WTC11 (cell line): ENCODE measurements at regions not wholly inside any gene's neighbourhood (a gene's known extent, or its start where the extent isn't known, plus 50 kb on each side); places are given as distances from the start of the nearest gene placed in this dataset.

Experiments used
- ATAC-seq: fragments of 200-7000 bp; cut with Tn5 transposase; 2 replicates; pipeline ENCODE4 v1.10.0; 2021; ENCODE audit warnings: mild to moderate bottlenecking, moderate library complexity
- CTCF ChIA-PET: fragments of 300-600 bp; sonication (Branson Sonifier 250); formaldehyde crosslinking; loops from one replicate; lab custom pipeline; 2021; ENCODE audit warnings: antibody characterized with exemption; lab: Charles Lee
- POLR2A ChIA-PET: fragments of 350-600 bp; sonication (Branson Sonifier 250); formaldehyde crosslinking; loops from one replicate; lab custom pipeline; 2021; ENCODE audit warnings: antibody characterized with exemption; lab: Charles Lee
- DNase-seq: peaks from one replicate; pipeline ENCODE4 v3.0.0; 2021; ENCODE audit warnings: low spot score
- H3K27ac Mint-ChIP-seq: 2 replicates; pipeline ENCODE4 v1.8.0; 2021; ENCODE audit warnings: mixed read lengths
- H3K27me3 Mint-ChIP-seq: 2 replicates; pipeline ENCODE4 v1.8.0; 2021; ENCODE audit warnings: low read depth, mild to moderate bottlenecking, moderate library complexity, mixed read lengths
- H3K36me3 Mint-ChIP-seq: 2 replicates; pipeline ENCODE4 v1.8.0; 2021; ENCODE audit warnings: mixed read lengths
- H3K4me1 Mint-ChIP-seq: 2 replicates; pipeline ENCODE4 v1.8.0; 2022; ENCODE audit warnings: mixed read lengths
- H3K4me3 Mint-ChIP-seq: 2 replicates; pipeline ENCODE4 v1.8.0; 2021; ENCODE audit warnings: mild to moderate bottlenecking, moderate library complexity, mixed read lengths
- H3K9me3 Mint-ChIP-seq: 2 replicates; pipeline ENCODE4 v1.8.0; 2021; ENCODE audit warnings: mixed read lengths
- AFF4 ChIP-seq: sonication (generic); formaldehyde crosslinking; IDR thresholded peaks from 2 replicates; pipeline ENCODE4 v1.8.1; 2023; ENCODE audit warnings: mild to moderate bottlenecking, missing genetic modification reagents, borderline replicate concordance
- AR ChIP-seq: fragments of 250-450 bp; sonication (Bioruptor Pico); IDR thresholded peaks from 2 replicates; pipeline ENCODE4 v1.9.0; 2021; ENCODE audit warnings: mild to moderate bottlenecking
- ATF6 ChIP-seq: sonication (generic); formaldehyde crosslinking; IDR thresholded peaks from 2 replicates; pipeline ENCODE4 v1.8.1; 2023; ENCODE audit warnings: mild to moderate bottlenecking, missing genetic modification reagents
- E2F1 ChIP-seq: sonication (generic); formaldehyde crosslinking; IDR thresholded peaks from 2 replicates; pipeline ENCODE4 v1.8.0; 2022; ENCODE audit warnings: mild to moderate bottlenecking, missing genetic modification reagents
- ERG ChIP-seq: fragments of 250-450 bp; sonication (Bioruptor Pico); IDR thresholded peaks from 2 replicates; pipeline ENCODE4 v1.8.0; 2021; ENCODE audit warnings: mild to moderate bottlenecking
- GABPB1 ChIP-seq: sonication (generic); formaldehyde crosslinking; IDR thresholded peaks from 2 replicates; pipeline ENCODE4 v1.8.1; 2023; ENCODE audit warnings: mild to moderate bottlenecking, missing genetic modification reagents
- JUN ChIP-seq: sonication (generic); formaldehyde crosslinking; IDR thresholded peaks from 2 replicates; pipeline ENCODE4 v1.8.0; 2023; ENCODE audit warnings: mild to moderate bottlenecking, missing genetic modification reagents
- KAT7 ChIP-seq: sonication (generic); formaldehyde crosslinking; IDR thresholded peaks from 2 replicates; pipeline ENCODE4 v1.8.1; 2023; ENCODE audit warnings: missing genetic modification reagents, mild to moderate bottlenecking, borderline replicate concordance
- NFATC4 ChIP-seq: fragments of 250-450 bp; sonication (Bioruptor Pico); IDR thresholded peaks from 2 replicates; pipeline ENCODE4 v1.9.0; 2021; ENCODE audit warnings: mild to moderate bottlenecking
- NR2C2 ChIP-seq: sonication (generic); formaldehyde crosslinking; IDR thresholded peaks from 2 replicates; pipeline ENCODE4 v1.8.0; 2022; ENCODE audit warnings: mild to moderate bottlenecking, missing genetic modification reagents
- PRRX2 ChIP-seq: fragments of 250-450 bp; sonication (Bioruptor Pico); IDR thresholded peaks from 2 replicates; pipeline ENCODE4 v1.8.0; 2021; ENCODE audit warnings: mild to moderate bottlenecking
- SMAD4 ChIP-seq: sonication (generic); formaldehyde crosslinking; IDR thresholded peaks from 2 replicates; pipeline ENCODE4 v1.8.0; 2022; ENCODE audit warnings: mild to moderate bottlenecking, missing genetic modification reagents
- SOX15 ChIP-seq: fragments of 250-450 bp; sonication (Bioruptor Pico); IDR thresholded peaks from 2 replicates; pipeline ENCODE4 v1.9.0; 2021; ENCODE audit warnings: mild to moderate bottlenecking
- STAT6 ChIP-seq: sonication (generic); formaldehyde crosslinking; conservative IDR thresholded peaks from 2 replicates; pipeline ENCODE4 v1.8.1; 2023; ENCODE audit warnings: mild to moderate bottlenecking, low read depth, missing genetic modification reagents, moderate library complexity
- TEAD4 ChIP-seq: sonication (generic); formaldehyde crosslinking; IDR thresholded peaks from 2 replicates; pipeline ENCODE4 v1.8.0; 2022; ENCODE audit warnings: mild to moderate bottlenecking, missing genetic modification reagents
- USF1 ChIP-seq: sonication (generic); formaldehyde crosslinking; IDR thresholded peaks from 2 replicates; pipeline ENCODE4 v1.8.0; 2022; ENCODE audit warnings: mild to moderate bottlenecking, missing genetic modification reagents
- USF2 ChIP-seq: sonication (generic); formaldehyde crosslinking; IDR thresholded peaks from 2 replicates; pipeline ENCODE4 v1.8.1; 2023; ENCODE audit warnings: mild to moderate bottlenecking, missing genetic modification reagents, moderate library complexity
- ZMAT4 ChIP-seq: fragments of 250-450 bp; sonication (Bioruptor Pico); IDR thresholded peaks from 2 replicates; pipeline ENCODE4 v1.9.0; 2021; ENCODE audit warnings: mild to moderate bottlenecking
- ZNF263 ChIP-seq: sonication (generic); formaldehyde crosslinking; IDR thresholded peaks from 2 replicates; pipeline ENCODE4 v1.8.1; 2022; ENCODE audit warnings: low read depth, mild to moderate bottlenecking, moderate library complexity, missing genetic modification reagents
- ZSCAN18 ChIP-seq: fragments of 250-450 bp; sonication (Bioruptor Pico); IDR thresholded peaks from 2 replicates; pipeline ENCODE4 v2.1.2; 2022; ENCODE audit warnings: mild to moderate bottlenecking, moderate library complexity

- no peak for TF ChIP-seq ATF6
- no peak for TF ChIP-seq ZSCAN18 (CRISPR knock-in tag)
- TF ChIP-seq E2F1 (CRISPR knock-in tag): no peak
- TF ChIP-seq SOX15 (CRISPR knock-in tag): no peak
- TF ChIP-seq STAT6: no peak
- no peak for TF ChIP-seq NFATC4 (CRISPR knock-in tag)
- no peak for TF ChIP-seq KAT7 (CRISPR knock-in tag)
Measured at GRCh38 chr9:13386316-13386715, 106.8 kb upstream of the MPDZ start (continued).

- H3K9me3 Mint-ChIP-seq: peaks cover 30% of the 10 kb centered on the region
Measured at GRCh38 chr9:13383855-13384254, 104.4 kb upstream of the MPDZ start.

More at GRCh38 chr9:13383855-13384254, 104.4 kb upstream of the MPDZ start:
- ChIA-PET POLR2A (no interaction called here), CTCF (no interaction called here)
- DNase-seq: no peak
- Mint-ChIP-seq H3K4me3 (no peak overlapping the region), H3K27ac (no peak overlapping the region), H3K27me3 (no peaks in the 10 kb centered on the region), H3K4me1 (no peaks in the 10 kb centered on the region), H3K36me3 (peaks cover 15% of the 10 kb centered on the region)
- no peak for TF ChIP-seq NR2C2 (CRISPR knock-in tag)
- TF ChIP-seq ZMAT4 (CRISPR knock-in tag): no peak
- TF ChIP-seq SMAD4 (CRISPR knock-in tag): no peak
- TF ChIP-seq TEAD4: no peak
- TF ChIP-seq USF2 (CRISPR knock-in tag): no peak
- TF ChIP-seq PRRX2 (CRISPR knock-in tag): no peak
- TF ChIP-seq AFF4 (CRISPR knock-in tag): no peak
- TF ChIP-seq ERG: no peak
- TF ChIP-seq USF1 (CRISPR knock-in tag): no peak
- TF ChIP-seq GABPB1 (CRISPR knock-in tag): no peak
- TF ChIP-seq ZNF263 (CRISPR knock-in tag): no peak
- no peak for TF ChIP-seq JUN (CRISPR knock-in tag)
- no peak for TF ChIP-seq AR (CRISPR knock-in tag)
- no peak for ATAC-seq
